ENCODE measurements at regions not wholly inside any gene's neighbourhood (a gene's known extent, or its start where the extent isn't known, plus 50 kb on each side); places are given as distances from the start of the nearest gene placed in this dataset.
"Not testable (repeated sequence)": the region's sequence is repeated elsewhere in the genome, so short reads cannot be mapped to it uniquely, and the experiment has no call there.

- no peak for FAIRE-seq
Measured at GRCh38 chr21:16186742-16187141, 457.0 kb downstream of the USP25 start.

DNA sequence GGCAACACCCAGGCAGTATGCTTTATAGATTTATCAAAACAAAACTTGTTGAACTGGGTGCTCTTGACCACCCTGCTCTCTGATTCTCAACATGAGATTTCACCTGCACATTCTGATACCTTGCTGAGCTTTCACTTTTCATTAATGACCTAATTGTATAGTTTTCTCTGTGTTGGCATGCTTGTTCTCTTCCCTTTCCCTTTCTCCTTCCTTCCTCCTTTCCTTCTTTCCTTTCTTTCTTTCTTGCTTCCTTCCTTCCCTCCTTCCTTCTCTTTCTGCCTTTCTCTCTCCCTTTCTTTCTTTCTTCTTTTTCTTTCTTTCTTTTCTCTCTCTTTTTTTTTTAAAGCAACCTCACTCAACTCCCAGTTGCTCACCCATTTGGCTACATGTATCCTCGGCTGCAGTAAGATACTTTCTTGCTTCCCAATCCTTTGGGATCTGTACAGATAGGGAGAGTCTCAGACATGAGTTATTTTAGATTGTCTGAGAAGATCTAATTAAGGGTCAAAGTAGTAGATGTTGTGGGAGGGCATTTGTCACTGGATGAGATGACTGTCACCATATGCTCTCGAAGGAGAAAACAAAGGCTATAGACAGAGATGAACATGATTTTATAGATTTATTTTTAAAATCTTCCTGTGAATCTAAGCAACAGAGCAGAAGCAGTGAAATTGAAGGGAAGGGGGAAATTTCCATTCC lies 458.0 kb downstream of the USP25 start:
- FAIRE-seq, result no peak

GRCh38 chr21:16192902-16193301 lies 463.1 kb downstream of the USP25 start:
- no peak for FAIRE-seq

DNA sequence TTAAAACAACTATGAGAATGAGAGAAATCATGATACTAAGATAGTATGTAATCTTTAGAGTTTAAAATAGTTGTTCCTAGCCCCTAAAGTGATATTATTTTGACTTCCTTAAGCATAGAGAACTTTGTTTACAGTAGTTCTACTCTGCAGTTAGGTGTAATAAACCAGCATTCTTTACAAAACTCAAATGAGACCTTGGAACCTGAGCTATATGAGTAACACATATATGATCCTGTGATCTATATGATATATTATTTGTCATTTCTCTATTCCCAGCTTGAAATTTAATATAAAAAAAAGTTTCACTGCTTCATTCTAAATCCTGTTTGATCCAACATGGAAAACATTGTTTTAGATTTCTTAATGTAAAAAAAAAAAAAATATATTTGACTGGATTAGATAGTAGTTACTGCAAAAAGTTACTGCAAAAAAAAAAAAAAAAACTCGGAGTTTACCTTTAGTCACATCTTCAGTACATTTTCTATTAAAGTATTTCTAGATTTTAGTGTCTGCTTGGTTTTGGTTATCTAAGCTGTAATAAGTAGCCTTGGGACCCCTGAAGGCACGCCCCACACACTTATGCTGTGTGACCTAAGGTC lies 463.8 kb downstream of the USP25 start:
- FAIRE-seq, result no peak

DNA sequence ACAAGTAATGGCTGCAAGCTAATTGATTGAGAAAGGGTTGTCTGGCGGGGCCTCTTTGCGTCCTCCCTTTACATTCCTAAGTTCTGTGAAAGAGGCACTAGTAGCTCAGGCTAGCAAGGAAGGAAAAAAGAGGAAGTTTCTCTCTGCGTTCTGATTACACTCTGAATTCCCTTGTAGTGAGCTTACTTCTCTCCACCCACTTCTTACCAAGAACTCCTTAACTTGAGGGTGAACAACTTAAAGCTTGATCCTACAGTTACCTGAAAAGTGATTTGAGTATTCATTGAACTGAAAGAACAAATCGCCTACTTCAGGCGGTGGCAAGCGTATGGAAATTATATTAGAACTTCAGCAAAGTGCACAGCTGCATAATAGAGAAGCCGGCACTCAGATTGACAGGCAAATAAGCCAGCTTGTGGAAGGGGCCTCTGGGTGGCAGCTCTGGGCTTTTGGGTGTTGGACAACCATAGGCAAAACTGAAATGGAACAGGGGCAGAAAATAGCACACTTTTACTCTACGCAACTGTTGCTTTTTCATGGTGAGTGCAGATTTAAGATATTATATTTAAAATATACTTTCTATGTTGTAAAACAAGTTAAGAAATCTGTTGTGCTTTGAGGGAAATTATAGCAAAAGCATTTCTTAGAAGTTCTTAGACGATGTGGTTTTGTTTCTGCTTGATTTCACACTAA lies 464.5 kb downstream of the USP25 start:
- no peak for FAIRE-seq

GRCh38 chr21:16194788-16195537 lies 465.2 kb downstream of the USP25 start:
- FAIRE-seq, result no peak

DNA sequence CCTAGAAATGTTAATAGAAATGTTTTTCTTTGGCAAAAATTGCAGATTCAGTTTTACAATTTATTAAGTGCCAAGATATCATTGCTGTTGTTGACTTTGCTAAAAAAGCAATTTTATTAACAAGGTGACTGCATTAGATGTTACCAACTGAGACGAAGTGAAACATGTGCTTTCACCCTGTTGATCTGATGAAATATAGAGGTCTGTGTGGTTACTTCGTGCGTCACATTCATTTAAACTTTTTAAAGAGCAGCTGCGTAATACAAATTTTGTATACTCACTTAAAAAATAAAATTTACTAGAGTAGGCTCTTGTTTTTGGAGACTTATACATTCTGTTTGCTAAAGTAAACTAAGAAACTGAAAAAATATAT lies 465.7 kb downstream of the USP25 start:
- no peak for FAIRE-seq

GRCh38 chr21:16196001-16196400 lies 466.2 kb downstream of the USP25 start:
- peak; percentile 24 for FAIRE-seq

GRCh38 chr21:16198546-16198945 lies 468.8 kb downstream of the USP25 start:
- no peak for FAIRE-seq

DNA sequence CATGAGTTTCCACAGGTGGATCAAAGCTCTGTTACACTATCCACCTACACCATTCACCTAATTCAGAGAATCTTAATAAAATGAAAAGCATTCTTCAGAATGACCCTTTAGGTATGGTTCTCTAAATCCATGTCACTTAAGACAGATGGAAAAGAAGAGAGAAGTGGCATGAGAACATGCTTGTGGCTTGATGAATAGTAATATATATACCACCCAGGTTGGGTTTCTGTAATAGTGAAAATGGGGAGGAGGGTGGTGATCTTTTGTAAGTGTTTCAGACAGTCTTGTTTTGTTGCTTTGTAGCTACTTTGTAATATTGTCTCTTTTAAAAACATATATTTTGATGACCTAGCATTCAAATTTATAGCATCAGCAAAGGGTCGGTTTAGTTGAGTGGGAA lies 469.8 kb downstream of the USP25 start:
- no peak for FAIRE-seq

- FAIRE-seq, result no peak
Measured at GRCh38 chr21:16201718-16202117, 471.9 kb downstream of the USP25 start.

DNA sequence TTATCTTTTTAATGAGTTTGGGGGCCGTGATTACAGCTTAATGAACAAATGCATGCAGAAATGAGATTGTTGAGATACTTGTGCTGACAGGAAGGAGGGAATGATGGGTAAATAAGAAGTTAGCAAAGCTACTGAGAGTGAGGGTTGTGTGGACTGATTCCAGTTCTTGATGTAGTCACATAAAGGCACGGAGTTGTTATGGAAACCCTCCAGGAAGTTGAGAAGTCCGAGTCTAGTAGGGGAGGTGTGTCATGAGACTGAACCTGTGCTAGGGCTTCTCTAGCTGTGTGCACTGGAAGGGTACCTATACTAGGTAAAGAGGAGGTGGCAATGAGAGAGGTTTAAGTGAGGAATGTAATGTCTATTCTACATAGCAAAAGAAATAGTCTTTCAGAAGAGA lies 475.7 kb downstream of the USP25 start:
- FAIRE-seq, result no peak

DNA sequence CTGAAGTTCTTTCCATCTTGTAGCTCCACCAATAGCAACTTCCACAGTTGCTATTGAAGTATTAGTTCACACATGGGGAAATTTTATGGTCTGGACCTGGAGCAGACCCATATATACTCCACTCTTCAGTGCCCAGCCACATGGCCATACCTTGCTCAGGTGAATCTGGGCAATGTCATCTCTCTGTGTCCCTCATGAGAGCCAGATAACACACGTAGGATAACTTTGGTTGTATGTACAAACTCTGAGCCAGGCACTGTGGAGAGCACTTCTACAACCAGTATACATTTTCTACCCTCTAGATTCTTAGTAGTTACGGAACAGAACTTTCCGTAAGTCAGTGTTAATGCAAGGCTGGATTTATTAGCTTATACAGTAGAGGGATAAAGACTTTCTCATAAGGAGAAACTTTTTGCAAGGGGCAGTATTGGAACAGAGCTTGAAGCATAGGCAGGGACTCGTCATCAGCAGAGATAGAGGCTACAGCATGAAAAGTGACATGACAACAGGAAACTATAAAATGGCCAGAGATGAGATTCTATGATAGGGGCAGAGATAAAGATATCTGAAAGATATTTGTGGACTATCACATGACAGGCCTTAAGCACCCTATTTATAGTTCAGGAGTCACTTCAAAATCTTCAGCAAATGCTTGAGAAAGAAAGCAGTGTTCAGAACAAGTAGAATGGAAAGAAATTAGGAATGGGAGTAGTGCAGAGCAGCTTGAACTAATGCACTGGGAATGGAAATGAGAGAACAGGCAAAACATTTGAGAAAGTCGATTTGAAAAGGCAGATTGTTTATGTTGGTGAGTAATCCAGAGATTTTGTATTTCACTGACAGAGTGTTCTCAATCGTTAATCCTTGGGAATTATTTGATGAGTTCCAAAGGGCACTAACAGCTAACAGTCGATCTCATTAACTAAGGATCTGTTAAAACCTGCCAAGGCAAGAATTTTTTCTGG lies 481.8 kb downstream of the USP25 start:
- no peak for FAIRE-seq

- no peak for FAIRE-seq
Measured at GRCh38 chr21:16213518-16213917, 483.7 kb downstream of the USP25 start.

DNA sequence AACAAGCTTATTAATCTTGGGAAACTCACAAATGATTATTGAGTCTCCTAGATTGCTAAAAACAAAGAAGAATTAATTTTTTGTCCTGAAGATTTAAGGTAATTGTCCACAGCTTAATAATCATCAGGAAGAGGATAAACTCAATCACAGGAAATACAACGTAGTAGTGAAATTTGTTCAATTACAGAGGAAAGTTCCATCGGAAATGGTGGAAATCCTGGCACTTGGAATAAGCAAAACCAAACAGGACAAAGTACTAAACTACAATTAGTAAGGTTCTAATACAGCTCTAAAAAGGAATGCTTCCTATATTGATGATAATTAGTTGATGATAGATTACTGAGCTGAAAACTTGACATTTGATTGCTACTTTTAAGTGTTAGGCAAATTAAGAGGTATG lies 485.4 kb downstream of the USP25 start:
- FAIRE-seq, result no peak

- FAIRE-seq, result no peak
Measured at GRCh38 chr21:16215663-16216183, 485.9 kb downstream of the USP25 start.

DNA sequence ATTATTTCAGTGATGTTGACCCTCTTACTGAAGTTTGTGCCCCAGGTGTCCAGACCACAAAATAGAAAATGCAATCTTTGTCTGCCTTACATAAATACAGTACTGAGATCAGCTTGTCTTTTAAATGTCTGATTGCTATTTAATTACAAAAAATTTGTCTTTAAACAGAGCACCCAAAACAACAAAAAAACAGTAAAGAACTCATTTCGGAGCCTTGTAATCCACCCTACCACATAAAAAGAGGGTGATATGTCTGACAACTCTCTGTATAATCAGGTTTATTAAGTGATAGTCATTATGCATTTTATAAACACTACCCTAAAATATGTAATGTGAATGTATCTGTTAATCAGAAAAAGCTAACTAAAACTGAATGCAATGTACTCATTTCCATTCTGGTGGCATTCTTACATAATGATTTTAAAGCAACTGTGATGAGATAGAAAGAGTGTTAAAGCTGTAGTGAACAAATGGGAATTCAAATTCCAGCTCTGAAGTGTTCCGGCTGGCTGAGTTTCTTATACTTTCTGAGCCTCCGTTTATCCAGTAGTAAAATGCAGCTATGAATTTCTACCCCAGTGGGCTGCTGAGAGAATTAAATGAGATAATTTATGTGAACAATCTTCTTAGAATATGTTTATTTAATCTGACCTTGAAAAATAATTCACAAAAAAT lies 486.6 kb downstream of the USP25 start:
- no peak for FAIRE-seq

GRCh38 chr21:16218682-16219343 lies 489.0 kb downstream of the USP25 start:
- no peak for FAIRE-seq

DNA sequence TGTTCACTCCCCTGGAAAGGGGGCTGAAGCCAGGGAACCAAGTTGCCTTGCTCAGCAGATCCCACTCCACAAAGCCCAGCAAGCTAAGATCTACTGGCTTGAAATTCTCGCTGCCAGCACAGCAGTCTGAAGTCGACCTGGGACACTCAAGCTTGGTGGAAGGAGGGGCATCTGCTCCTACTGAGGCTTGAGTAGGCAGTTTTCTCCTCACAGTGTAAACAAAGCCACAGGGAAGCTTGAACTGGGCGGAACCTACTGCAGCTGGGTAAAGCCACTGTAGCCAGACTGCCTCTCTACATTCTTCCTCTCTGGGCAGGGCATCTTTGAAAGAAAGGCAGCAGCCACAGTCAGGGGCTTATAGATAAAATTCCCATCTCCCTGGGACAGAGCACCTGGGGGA lies 495.0 kb downstream of the USP25 start:
- not testable (repeated sequence) for FAIRE-seq

DNA sequence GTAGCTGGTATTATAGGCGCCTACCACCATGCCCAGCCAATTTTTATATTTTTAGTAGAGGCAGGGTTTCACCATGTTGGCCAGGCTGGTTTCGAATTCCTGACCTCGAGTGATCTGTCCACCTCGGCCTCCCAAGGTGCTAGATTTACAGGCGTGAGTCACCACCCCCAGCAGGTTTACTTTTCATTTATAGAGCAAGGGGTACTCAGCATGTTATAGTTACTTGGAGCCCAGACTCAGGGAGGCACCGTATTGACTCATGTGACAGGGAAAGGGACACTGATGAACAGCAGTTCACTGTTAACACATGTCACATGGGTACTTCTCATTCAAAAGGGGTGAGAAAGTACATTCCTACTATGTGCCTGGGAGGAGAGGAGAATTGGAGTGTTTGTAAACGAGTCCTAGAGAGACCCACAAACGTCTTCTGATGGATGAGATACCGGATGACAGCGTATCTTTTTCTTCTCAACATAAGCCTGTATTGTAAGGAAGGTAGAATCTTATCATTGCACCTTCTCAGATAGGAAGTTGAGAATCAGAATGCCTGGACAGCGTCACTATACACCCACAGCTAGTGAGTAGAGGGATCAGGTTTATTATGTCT lies 510.0 kb downstream of the USP25 start:
- no peak for FAIRE-seq

- no peak for FAIRE-seq
Measured at GRCh38 chr21:16241016-16241415, 511.2 kb downstream of the USP25 start.
